HG03280 (cell line): ENCODE measurements at regions not wholly inside any gene's neighbourhood (a gene's known extent, or its start where the extent isn't known, plus 50 kb on each side); places are given as distances from the start of the nearest gene placed in this dataset.

ENCODE experiments used
- ATAC-seq: cut with Tn5 transposase; IDR thresholded peaks from one replicate; pipeline ENCODE4 v1.9.1; 2021; ENCODE audit warnings: mild to moderate bottlenecking, moderate library complexity; ENCODE audit not compliant: unreplicated experiment

- ATAC-seq, result no peak
Measured at GRCh38 chr7:145313551-145313950, 477.7 kb upstream of the TPK1 start.

- no peak for ATAC-seq
Measured at GRCh38 chr7:145293754-145294153, 457.9 kb upstream of the TPK1 start.

- no peak for ATAC-seq
Measured at GRCh38 chr7:145293228-145293701, 457.4 kb upstream of the TPK1 start.

- ATAC-seq, result no peak
Measured at GRCh38 chr7:145289384-145289783, 453.5 kb upstream of the TPK1 start.

GRCh38 chr7:145276118-145276517, 440.3 kb upstream of the TPK1 start:
- ATAC-seq, result no peak

GRCh38 chr7:145269418-145270161, 433.7 kb upstream of the TPK1 start:
- ATAC-seq, result no peak

- no peak for ATAC-seq
Measured at GRCh38 chr7:145265180-145265579, 429.3 kb upstream of the TPK1 start.

- ATAC-seq, result no peak
Measured at GRCh38 chr7:145263886-145264285, 428.0 kb upstream of the TPK1 start.

GRCh38 chr7:145252031-145252430, 416.2 kb upstream of the TPK1 start:
- no peak for ATAC-seq

- ATAC-seq, result no peak
Measured at GRCh38 chr7:145224775-145225174, 388.9 kb upstream of the TPK1 start.

- no peak for ATAC-seq
Measured at GRCh38 chr7:145219461-145219860, 383.6 kb upstream of the TPK1 start.

- no peak for ATAC-seq
Measured at GRCh38 chr7:145216866-145217265, 381.0 kb upstream of the TPK1 start.

GRCh38 chr7:145212050-145212449, 376.2 kb upstream of the TPK1 start:
- ATAC-seq, result no peak

GRCh38 chr7:145211211-145211610, 375.4 kb upstream of the TPK1 start:
- no peak for ATAC-seq

- ATAC-seq, result no peak
Measured at GRCh38 chr7:145193951-145194350, 358.1 kb upstream of the TPK1 start.

- no peak for ATAC-seq
Measured at GRCh38 chr7:145184956-145185355, 349.1 kb upstream of the TPK1 start.

- no peak for ATAC-seq
Measured at GRCh38 chr7:145183069-145183468, 347.2 kb upstream of the TPK1 start.

GRCh38 chr7:145175366-145175765, 339.5 kb upstream of the TPK1 start:
- no peak for ATAC-seq

- no peak for ATAC-seq
Measured at GRCh38 chr7:145169908-145170307, 334.1 kb upstream of the TPK1 start.

GRCh38 chr7:145168879-145169278, 333.0 kb upstream of the TPK1 start:
- no peak for ATAC-seq

GRCh38 chr7:145168427-145168826, 332.6 kb upstream of the TPK1 start:
- no peak for ATAC-seq

- no peak for ATAC-seq
Measured at GRCh38 chr7:145156834-145157233, 321.0 kb upstream of the TPK1 start.

GRCh38 chr7:145152589-145152988, 316.7 kb upstream of the TPK1 start:
- ATAC-seq, result no peak
